ENCODE measurements at regions not wholly inside any gene's neighbourhood (a gene's known extent, or its start where the extent isn't known, plus 50 kb on each side); places are given as distances from the start of the nearest gene placed in this dataset.
A peak's percentile ranks its signal among the peaks of the same experiment; 100 is the strongest.

DNA sequence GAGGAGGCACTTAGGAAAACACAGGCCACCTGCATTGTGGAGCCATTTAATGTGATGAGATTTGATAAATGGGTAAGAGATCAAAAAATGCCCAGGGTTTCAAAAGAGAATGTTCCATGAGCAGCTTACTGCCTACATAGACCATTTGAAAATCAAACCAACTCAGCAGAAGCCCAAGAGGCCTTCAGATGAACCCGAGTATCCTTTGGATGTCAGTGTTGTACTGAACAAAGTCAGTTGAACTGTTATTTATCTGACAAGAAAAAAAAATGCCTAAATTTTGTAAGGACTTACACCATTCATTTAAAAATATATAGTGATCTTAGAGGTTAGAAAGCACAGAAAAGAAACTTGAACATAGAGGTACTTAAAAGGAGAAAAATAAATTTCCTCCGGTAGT lies 381.7 kb downstream of the ZFHX3 start:
- POLR2A ChIA-PET: no interaction called here
- CTCF ChIA-PET: no interaction called here
- Mint-ChIP-seq H3K4me3 (no peak overlapping the region), H3K36me3 (ENCODE audit: low read depth) (peaks cover 12% of the 10 kb centered on the region), H3K9me3 (peaks cover 3% of the 10 kb centered on the region), H3K27me3 (no peaks in the 10 kb centered on the region), H3K27ac (no peak overlapping the region), H3K4me1 (peaks cover 16% of the 10 kb centered on the region)
- DNase-seq: no peak
- no peak for ATAC-seq (ENCODE audit: low read depth)
- intact Hi-C loops (cut with micrococcal nuclease): loop anchor here (5.0 to 10.0 kb wide), 5 partner anchors 381 to 2001 kb away; partner anchors contain the start of genes CMTR2, RFWD3 and ZFHX3
- TF ChIP-seq, protein P1, sequence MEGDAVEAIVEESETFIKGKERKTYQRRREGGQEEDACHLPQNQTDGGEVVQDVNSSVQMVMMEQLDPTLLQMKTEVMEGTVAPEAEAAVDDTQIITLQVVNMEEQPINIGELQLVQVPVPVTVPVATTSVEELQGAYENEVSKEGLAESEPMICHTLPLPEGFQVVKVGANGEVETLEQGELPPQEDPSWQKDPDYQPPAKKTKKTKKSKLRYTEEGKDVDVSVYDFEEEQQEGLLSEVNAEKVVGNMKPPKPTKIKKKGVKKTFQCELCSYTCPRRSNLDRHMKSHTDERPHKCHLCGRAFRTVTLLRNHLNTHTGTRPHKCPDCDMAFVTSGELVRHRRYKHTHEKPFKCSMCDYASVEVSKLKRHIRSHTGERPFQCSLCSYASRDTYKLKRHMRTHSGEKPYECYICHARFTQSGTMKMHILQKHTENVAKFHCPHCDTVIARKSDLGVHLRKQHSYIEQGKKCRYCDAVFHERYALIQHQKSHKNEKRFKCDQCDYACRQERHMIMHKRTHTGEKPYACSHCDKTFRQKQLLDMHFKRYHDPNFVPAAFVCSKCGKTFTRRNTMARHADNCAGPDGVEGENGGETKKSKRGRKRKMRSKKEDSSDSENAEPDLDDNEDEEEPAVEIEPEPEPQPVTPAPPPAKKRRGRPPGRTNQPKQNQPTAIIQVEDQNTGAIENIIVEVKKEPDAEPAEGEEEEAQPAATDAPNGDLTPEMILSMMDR (IDR thresholded peaks at IDR 0.05): no peak

DNA sequence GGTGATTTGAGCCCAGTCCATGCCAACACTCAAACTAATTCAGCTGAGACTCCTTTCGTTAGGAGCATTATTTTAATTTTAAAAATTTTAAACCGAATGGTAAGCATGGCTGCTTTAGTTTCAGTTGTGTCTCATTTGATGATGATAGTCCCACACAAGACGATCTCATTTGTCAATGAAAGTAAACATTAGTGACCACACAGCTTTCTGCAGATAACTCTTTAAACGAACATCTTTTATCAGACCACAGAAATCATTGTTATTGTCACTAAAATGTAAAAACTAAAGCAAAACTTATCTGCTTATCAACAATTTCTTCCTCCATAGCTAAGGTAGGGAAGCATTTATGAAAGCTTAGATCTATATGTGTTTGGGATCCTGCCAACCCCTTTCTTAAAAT lies 382.2 kb downstream of the ZFHX3 start:
- POLR2A ChIA-PET: no interaction called here
- DNase-seq: no peak
- peak overlapping the region; percentile 98 for H3K4me3 Mint-ChIP-seq
- intact Hi-C loops (cut with micrococcal nuclease): loop anchor here (1.0 to 10.0 kb wide), 9 partner anchors 163 to 2002 kb away; partner anchors contain the start of genes CMTR2, DHODH, PMFBP1 and PSMD7
- TF ChIP-seq, protein P1 (IDR thresholded peaks at IDR 0.05): no peak
- peaks cover 10% of the 10 kb centered on the region for H3K36me3 Mint-ChIP-seq (ENCODE audit: low read depth)
- ATAC-seq (ENCODE audit: low read depth): no peak
- no peaks in the 10 kb centered on the region for H3K9me3 Mint-ChIP-seq
- peaks cover 16% of the 10 kb centered on the region for H3K4me1 Mint-ChIP-seq
- no peaks in the 10 kb centered on the region for H3K27me3 Mint-ChIP-seq
- CTCF ChIA-PET: no interaction called here
- no peak overlapping the region for H3K27ac Mint-ChIP-seq

DNA sequence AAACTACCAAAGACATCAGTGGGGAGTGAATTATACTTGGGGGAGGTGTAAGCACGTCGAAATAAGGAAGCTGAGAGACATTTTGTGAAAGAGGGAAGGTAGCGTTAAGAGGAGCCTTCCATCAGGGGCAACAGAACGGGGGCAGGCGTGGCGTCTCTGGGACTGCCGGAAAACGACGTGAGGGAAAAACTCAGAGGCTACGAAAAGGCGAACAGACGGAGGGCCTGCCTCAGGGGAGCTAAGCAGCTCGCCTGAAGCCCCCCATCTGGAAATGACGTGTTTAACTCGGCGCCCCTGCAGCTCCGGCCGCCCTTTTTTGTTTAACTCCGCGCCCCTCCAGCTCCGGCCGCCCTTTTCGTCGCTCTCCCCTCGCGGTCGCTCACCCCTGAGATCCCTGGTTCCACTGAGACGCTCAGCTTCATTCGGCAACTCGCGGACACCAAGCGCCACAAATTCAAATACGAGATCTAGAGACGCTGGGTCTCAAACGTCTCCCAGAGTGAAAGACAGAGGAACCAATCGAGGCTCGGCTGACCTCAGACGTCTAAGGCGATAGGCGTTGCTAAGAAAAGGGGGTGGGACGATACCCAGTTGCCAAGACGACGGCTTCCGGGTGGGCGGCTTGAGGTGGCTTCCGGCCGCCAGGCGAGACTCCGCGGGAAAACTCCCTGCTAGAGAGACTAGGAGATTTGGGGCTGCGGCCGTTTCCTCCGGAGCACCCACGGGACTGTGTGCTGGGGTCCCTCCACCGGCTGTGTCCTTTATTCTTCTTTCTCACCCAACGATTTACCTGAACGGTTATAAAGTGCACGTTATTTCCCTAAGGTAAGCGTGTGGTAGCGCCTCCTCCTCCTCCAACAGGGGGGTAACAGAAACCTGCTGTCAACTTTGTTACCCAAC lies 383.2 kb downstream of the ZFHX3 start:
- Mint-ChIP-seq H3K4me1 (peaks cover 20% of the 10 kb centered on the region), H3K9me3 (no peaks in the 10 kb centered on the region), H3K4me3 (peak overlapping the region; percentile 98), H3K27me3 (no peaks in the 10 kb centered on the region), H3K36me3 (ENCODE audit: low read depth) (peaks cover 10% of the 10 kb centered on the region), H3K27ac (peak overlapping the region; percentile 95)
- peak; percentile 99 for ATAC-seq (ENCODE audit: low read depth)
- DNase-seq: peak; percentile 85
- POLR2A ChIA-PET: interaction anchor here (0.6 to 1.2 kb wide), 4 partner anchors 10 to 571 kb away, joined by 3 to 8 read pairs (median 4); partner anchors contain the start of genes DHX38 and TXNL4B
- intact Hi-C loops (cut with micrococcal nuclease): loop anchor here (1.0 to 10.0 kb wide), 11 partner anchors 74 to 2003 kb away; partner anchors contain the start of genes CMTR2, DHODH, PMFBP1 and PSMD7
- TF ChIP-seq, protein P1 (IDR thresholded peaks at IDR 0.05): no peak
- CTCF ChIA-PET: no interaction called here

DNA sequence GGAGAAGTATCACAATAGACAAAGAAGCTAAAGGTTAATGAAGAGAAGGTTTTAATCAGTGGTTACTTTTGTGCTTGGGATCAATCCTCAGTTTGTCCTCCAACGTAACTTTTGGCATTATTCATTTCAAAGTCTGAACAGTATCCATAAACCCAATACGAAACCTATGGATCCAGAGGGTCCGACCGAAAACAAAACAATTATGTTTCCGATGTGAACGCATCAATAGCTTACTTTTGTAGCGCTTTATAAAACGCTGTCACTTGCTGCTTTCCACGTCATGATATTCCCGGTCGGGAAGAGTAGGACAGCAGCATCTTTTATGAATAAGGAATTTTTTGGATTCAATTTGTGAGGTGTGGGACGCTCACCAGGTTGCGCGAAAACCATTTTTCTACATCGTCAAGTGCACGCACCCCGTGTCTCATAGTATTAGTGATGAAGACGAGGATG lies 383.8 kb downstream of the ZFHX3 start:
- CTCF ChIA-PET: no interaction called here
- intact Hi-C loops (cut with micrococcal nuclease): loop anchor here (1.0 to 10.0 kb wide), 7 partner anchors 74 to 1633 kb away; partner anchors contain the start of genes CMTR2, DHODH and PSMD7

More for the DNA sequence above, 383.8 kb downstream of the ZFHX3 start:
- ATAC-seq (ENCODE audit: low read depth) (no peak), DNase-seq (no peak)
- Mint-ChIP-seq H3K4me1 (peaks cover 25% of the 10 kb centered on the region), H3K4me3 (peak overlapping the region; percentile 98), H3K27ac (peak overlapping the region; percentile 95), H3K9me3 (no peaks in the 10 kb centered on the region), H3K36me3 (ENCODE audit: low read depth) (peaks cover 10% of the 10 kb centered on the region), H3K27me3 (no peaks in the 10 kb centered on the region)
- TF ChIP-seq, protein P1 (IDR thresholded peaks at IDR 0.05): no peak
- POLR2A ChIA-PET: interaction anchor here (0.6 to 1.2 kb wide), 4 partner anchors 9 to 571 kb away, joined by 3 to 8 read pairs (median 4); partner anchors contain the start of genes DHX38 and TXNL4B
